ENCODE measurements at regions not wholly inside any gene's neighbourhood (a gene's known extent, or its start where the extent isn't known, plus 50 kb on each side); places are given as distances from the start of the nearest gene placed in this dataset.

DNA sequence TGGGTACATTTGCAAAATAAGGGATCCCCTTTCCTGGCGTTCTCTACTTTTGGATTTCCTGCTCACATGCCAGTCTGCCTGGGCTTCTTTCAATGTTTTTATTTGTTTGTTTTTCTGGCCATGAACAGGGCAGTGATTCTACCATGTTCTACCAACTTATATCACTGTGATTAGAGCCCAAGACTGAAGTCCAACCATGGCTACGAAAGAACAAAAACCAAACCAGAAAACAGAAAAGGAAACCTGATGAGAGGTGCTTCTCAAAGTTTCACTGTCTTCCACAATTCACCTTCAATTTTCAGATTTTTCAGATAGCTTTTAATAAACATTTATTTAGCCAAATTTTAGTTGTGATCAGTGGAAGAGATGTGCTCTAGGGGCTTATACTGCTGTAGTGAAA, 187.6 kb upstream of the TACR3 start:
- TF ChIP-seq, protein P1, sequence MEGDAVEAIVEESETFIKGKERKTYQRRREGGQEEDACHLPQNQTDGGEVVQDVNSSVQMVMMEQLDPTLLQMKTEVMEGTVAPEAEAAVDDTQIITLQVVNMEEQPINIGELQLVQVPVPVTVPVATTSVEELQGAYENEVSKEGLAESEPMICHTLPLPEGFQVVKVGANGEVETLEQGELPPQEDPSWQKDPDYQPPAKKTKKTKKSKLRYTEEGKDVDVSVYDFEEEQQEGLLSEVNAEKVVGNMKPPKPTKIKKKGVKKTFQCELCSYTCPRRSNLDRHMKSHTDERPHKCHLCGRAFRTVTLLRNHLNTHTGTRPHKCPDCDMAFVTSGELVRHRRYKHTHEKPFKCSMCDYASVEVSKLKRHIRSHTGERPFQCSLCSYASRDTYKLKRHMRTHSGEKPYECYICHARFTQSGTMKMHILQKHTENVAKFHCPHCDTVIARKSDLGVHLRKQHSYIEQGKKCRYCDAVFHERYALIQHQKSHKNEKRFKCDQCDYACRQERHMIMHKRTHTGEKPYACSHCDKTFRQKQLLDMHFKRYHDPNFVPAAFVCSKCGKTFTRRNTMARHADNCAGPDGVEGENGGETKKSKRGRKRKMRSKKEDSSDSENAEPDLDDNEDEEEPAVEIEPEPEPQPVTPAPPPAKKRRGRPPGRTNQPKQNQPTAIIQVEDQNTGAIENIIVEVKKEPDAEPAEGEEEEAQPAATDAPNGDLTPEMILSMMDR (IDR thresholded peaks at IDR 0.05): no peak
- no peak for TF ChIP-seq ZFX (IDR thresholded peaks at IDR 0.05; ENCODE audit: borderline replicate concordance)
